A549 (cell line): ENCODE measurements at regions not wholly inside any gene's neighbourhood (a gene's known extent, or its start where the extent isn't known, plus 50 kb on each side); places are given as distances from the start of the nearest gene placed in this dataset.
"Not testable (repeated sequence)": the region's sequence is repeated elsewhere in the genome, so short reads cannot be mapped to it uniquely, and the experiment has no call there.

Experiments used
- ATAC-seq, 2 experiments: fragments of 200-7000 bp in 1 of 2; fragments of >200 bp in 1 of 2; cut with Nextera tagmentation in 1 of 2; cut with Tn5 transposase in 1 of 2; 3 replicates each; pipeline versions ENCODE4 v1.8.0 to v1.9.1; 2018 to 2020; ENCODE audit warnings: mild to moderate bottlenecking in 1 of 2, moderate library complexity in 1 of 2
- CTCF ChIA-PET: fragments of 300-600 bp; sonication (Branson Sonifier 250); formaldehyde crosslinking; extraction: SDS; loops from one replicate; lab custom pipeline; 2021; ENCODE audit warnings: antibody characterized with exemption, inconsistent platforms; lab: Yijun Ruan, JAX
- POLR2A ChIA-PET: fragments of 350-600 bp; formaldehyde crosslinking; extraction: SDS; loops from one replicate; lab custom pipeline; 2021; ENCODE audit warnings: antibody characterized with exemption, inconsistent platforms; lab: Yijun Ruan, JAX
- DNase-seq, 2 experiments: peaks; one replicate each; pipeline versions ENCODE4 v3.0.0 to v3.0.0-alpha.2; 2011 to 2016; ENCODE audit warnings: low read depth in 1 of 2, low spot score in 1 of 2
- FAIRE-seq: peaks from 2 replicates; lab custom pipeline; 2011; peaks lifted over from hg19 to GRCh38; lab: Jason Lieb, UNC
- H3K27ac ChIP-seq, 2 experiments: fragments of >200 bp; sonication (Bioruptor Twin); formaldehyde crosslinking; 3 replicates each; pipeline ENCODE4 v1.5.1; 2016 to 2017
- H3K4me1 ChIP-seq: fragments of >200 bp; sonication (Bioruptor Twin); formaldehyde crosslinking; 3 replicates; pipeline ENCODE4 v1.6.1; 2016
- H3K4me2 ChIP-seq: fragments of >200 bp; sonication (Bioruptor Twin); formaldehyde crosslinking; 3 replicates; pipeline ENCODE4 v1.6.1; 2016
- H3K4me3 ChIP-seq: fragments of >200 bp; sonication (Bioruptor Twin); formaldehyde crosslinking; 3 replicates; pipeline ENCODE4 v1.5.1; 2016
- H3K9me3 ChIP-seq: fragments of >200 bp; sonication (Bioruptor Twin); formaldehyde crosslinking; 3 replicates; pipeline ENCODE4 v1.6.1; 2016
- BHLHE40 ChIP-seq: IDR thresholded peaks from 2 replicates; pipeline ENCODE4 v1.6.1; 2012; ENCODE audit warnings: low read depth, low read length, inconsistent platforms
- CBX2 ChIP-seq: fragments of 200-600 bp; sonication (generic); IDR thresholded peaks from 2 replicates; pipeline ENCODE4 v1.6.1; 2016; ENCODE audit warnings: low read depth, mild to moderate bottlenecking, borderline replicate concordance
- CBX8 ChIP-seq: fragments of 200-600 bp; sonication (generic); IDR thresholded peaks from 2 replicates; pipeline ENCODE4 v1.6.1; 2016
- CEBPB ChIP-seq, 2 experiments: fragments of >200 bp in 1 of 2; sonication (Bioruptor Twin) in 1 of 2; formaldehyde crosslinking in 1 of 2; IDR thresholded peaks; 2 replicates each; pipeline ENCODE4 v1.6.1; 2012 to 2016
- CHD4 ChIP-seq: fragments of 200-600 bp; sonication (generic); IDR thresholded peaks from 2 replicates; pipeline ENCODE4 v1.6.1; 2016; ENCODE audit warnings: antibody characterized with exemption, mild to moderate bottlenecking, borderline replicate concordance
- CTCF ChIP-seq: fragments of >200 bp; sonication (Bioruptor Twin); formaldehyde crosslinking; IDR thresholded peaks from 3 replicates; pipeline ENCODE4 v1.5.1; 2016
- EP300 ChIP-seq, 2 experiments: fragments of >200 bp; sonication (Bioruptor Twin); formaldehyde crosslinking; IDR thresholded peaks; 2 replicates in 1 of 2; 3 replicates in 1 of 2; pipeline ENCODE4 v1.6.1; 2016 to 2017
- ESRRA ChIP-seq: fragments of 150-350 bp; IDR thresholded peaks from 2 replicates; pipeline ENCODE4 v1.6.1; 2014; ENCODE audit warnings: mild to moderate bottlenecking, low read length, borderline replicate concordance
- GATA3 ChIP-seq: IDR thresholded peaks from 2 replicates; pipeline ENCODE4 v1.6.1; 2012; ENCODE audit warnings: borderline replicate concordance
- HDAC2 ChIP-seq: fragments of 200-600 bp; sonication (generic); IDR thresholded peaks from 2 replicates; pipeline ENCODE4 v1.6.1; 2016
- HMGXB4 ChIP-seq: fragments of 250-450 bp; sonication (Bioruptor Pico); IDR thresholded peaks from 2 replicates; pipeline ENCODE4 v1.5.0; 2021; ENCODE audit warnings: mild to moderate bottlenecking, moderate library complexity, borderline replicate concordance
- HOXB13 ChIP-seq: fragments of 250-450 bp; sonication (Bioruptor Pico); IDR thresholded peaks from 2 replicates; pipeline ENCODE4 v1.5.0; 2020; ENCODE audit warnings: low read depth, mild to moderate bottlenecking, moderate library complexity
- JUN ChIP-seq, 2 experiments: fragments of >200 bp; sonication (Bioruptor Twin); formaldehyde crosslinking; IDR thresholded peaks; 2 replicates in 1 of 2; 3 replicates in 1 of 2; pipeline ENCODE4 v1.6.1; 2016 to 2017
- KDM5A ChIP-seq: fragments of 200-600 bp; sonication (generic); IDR thresholded peaks from 2 replicates; pipeline ENCODE4 v1.6.1; 2016; ENCODE audit warnings: antibody characterized with exemption, mild to moderate bottlenecking
- POLR2A ChIP-seq: IDR thresholded peaks from 2 replicates; pipeline ENCODE4 v1.6.1; 2012; ENCODE audit warnings: mild to moderate bottlenecking, low read length
- POLR2AphosphoS2 ChIP-seq: conservative IDR thresholded peaks from 2 replicates; pipeline ENCODE4 v1.6.1; 2012; ENCODE audit warnings: low read length, improper control_type of control experiment, inconsistent platforms
- RAD21 ChIP-seq, 2 experiments: fragments of >200 bp in 1 of 2; sonication (Bioruptor Twin) in 1 of 2; formaldehyde crosslinking in 1 of 2; IDR thresholded peaks in 1 of 2; conservative IDR thresholded peaks in 1 of 2; 2 replicates in 1 of 2; 3 replicates in 1 of 2; pipeline ENCODE4 v1.6.1; 2012 to 2018; ENCODE audit warnings: inconsistent platforms in 1 of 2
- RARB ChIP-seq: fragments of 250-450 bp; sonication (Bioruptor Pico); IDR thresholded peaks from 2 replicates; pipeline ENCODE4 v1.8.0; 2021; ENCODE audit warnings: mild to moderate bottlenecking, moderate library complexity
- RCOR1 ChIP-seq: fragments of 150-350 bp; IDR thresholded peaks from 2 replicates; pipeline ENCODE4 v1.6.1; 2014; ENCODE audit warnings: antibody characterized with exemption, low read length, low read depth
- RFX5 ChIP-seq: fragments of 450-650 bp; IDR thresholded peaks from 2 replicates; pipeline ENCODE4 v1.7.1; 2014; ENCODE audit warnings: antibody characterized with exemption, mild to moderate bottlenecking, moderate library complexity
- ZNF302 ChIP-seq: fragments of 250-450 bp; sonication (Bioruptor Pico); IDR thresholded peaks from 2 replicates; pipeline ENCODE4 v1.9.0; 2021; ENCODE audit warnings: inconsistent platforms, mild to moderate bottlenecking, moderate library complexity
- WGBS: methylation state at CpG from one replicate; pipeline ENCODE4 v1.1.6; 2017; ENCODE audit errors: missing lambda C conversion rate; 5-methylcytosine and 5-hydroxymethylcytosine counted together

GRCh38 chr11:33952805-33953204 lies 60.9 kb upstream of the LMO2 start:
- ChIA-PET POLR2A (no interaction called here), CTCF (interaction anchor here (3.6 kb wide), 1 partner anchor 18 kb away, joined by 19 read pairs; no protein-coding TSS in a partner anchor)
- WGBS = 70% methylated on average over 5 of the region's 5 CpGs

GRCh38 chr11:33949252-33949913 lies 57.5 kb upstream of the LMO2 start:
- Histone ChIP-seq H3K4me2 (no peak overlapping the region), H3K27ac (no peak overlapping the region), H3K4me1 (no peaks in the 10 kb centered on the region), H3K4me3 (no peak overlapping the region), H3K9me3 (no peaks in the 10 kb centered on the region)
- WGBS = 76% methylated on average over 8 of the region's 8 CpGs
- POLR2A ChIA-PET = no interaction called here
- DNase-seq = no peak
- CTCF ChIA-PET = interaction anchor here (0.8 to 0.9 kb wide), 2 partner anchors 21 to 92 kb away, joined by 3 read pairs; no protein-coding TSS in a partner anchor
- no peak for FAIRE-seq
- no peak for ATAC-seq
- TF ChIP-seq RARB (CRISPR knock-in tag) (no peak), RFX5 (no peak), GATA3 (no peak), EP300 (IDR thresholded peaks at IDR 0.05) (no peak), ESRRA (no peak), JUN (IDR thresholded peaks at IDR 0.05) (no peak), HDAC2 (no peak), CBX8 (no peak), POLR2AphosphoS2 (no peak), CTCF (no peak)

More at GRCh38 chr11:33952805-33953204, 60.9 kb upstream of the LMO2 start:
- no peak overlapping the region for H3K4me3 ChIP-seq
- H3K9me3 ChIP-seq = no peaks in the 10 kb centered on the region
- H3K27ac ChIP-seq = no peak overlapping the region
- DNase-seq = no peak
- no peak for FAIRE-seq
- ATAC-seq = no peak
- no peak for TF ChIP-seq RAD21 (conservative IDR thresholded peaks at IDR 0.05 in 1 of 2, IDR thresholded peaks at IDR 0.05 in 1 of 2)
- no peak for TF ChIP-seq CEBPB (IDR thresholded peaks at IDR 0.05)
- no peak for TF ChIP-seq BHLHE40
- no peak for TF ChIP-seq ZNF302 (CRISPR knock-in tag)
- no peak for TF ChIP-seq CTCF
- TF ChIP-seq CHD4 = no peak
- TF ChIP-seq KDM5A = no peak
- TF ChIP-seq EP300 (IDR thresholded peaks at IDR 0.05) = no peak
- TF ChIP-seq CBX2 = no peak
- no peak for TF ChIP-seq HOXB13 (CRISPR knock-in tag)
- H3K4me1 ChIP-seq = no peaks in the 10 kb centered on the region
- H3K4me2 ChIP-seq = no peak overlapping the region

GRCh38 chr11:33948494-33948893 lies 56.6 kb upstream of the LMO2 start:
- no peak overlapping the region for H3K4me2 ChIP-seq
- H3K4me1 ChIP-seq = no peaks in the 10 kb centered on the region
- TF ChIP-seq POLR2A (no peak), RCOR1 (no peak), HMGXB4 (CRISPR knock-in tag) (no peak), CTCF (no peak), EP300 (IDR thresholded peaks at IDR 0.05) (no peak)
- H3K4me3 ChIP-seq = no peak overlapping the region
- ATAC-seq (no peak), FAIRE-seq (no peak), DNase-seq (no peak)
- CTCF ChIA-PET = no interaction called here
- H3K27ac ChIP-seq = no peak overlapping the region
- POLR2A ChIA-PET = no interaction called here
- H3K9me3 ChIP-seq = no peaks in the 10 kb centered on the region
- WGBS = 41% methylated on average over 2 of the region's 2 CpGs

GRCh38 chr11:33947918-33948317 lies 56.0 kb upstream of the LMO2 start:
- FAIRE-seq, DNase-seq, H3K27ac ChIP-seq, H3K9me3 ChIP-seq, ATAC-seq, H3K4me1 ChIP-seq, POLR2A ChIA-PET, H3K4me3 ChIP-seq, H3K4me2 ChIP-seq: not testable (repeated sequence)
- CTCF ChIA-PET = interaction anchor here (0.6 to 1.2 kb wide), 3 partner anchors 12 to 349 kb away, joined by 3 read pairs; no protein-coding TSS in a partner anchor
- 57% methylated on average over 5 of the region's 5 CpGs for WGBS
